ENCODE measurements at regions not wholly inside any gene's neighbourhood (a gene's known extent, or its start where the extent isn't known, plus 50 kb on each side); places are given as distances from the start of the nearest gene placed in this dataset.

- no peak for TF ChIP-seq CTCF (IDR thresholded peaks at IDR 0.05)
- TF ChIP-seq POLR2A (IDR thresholded peaks at IDR 0.05) = no peak
Observed at GRCh38 chr17:27981978-27982377, 60.5 kb upstream of the NLK start.
